NT2/D1 (cell line): ENCODE measurements at regions not wholly inside any gene's neighbourhood (a gene's known extent, or its start where the extent isn't known, plus 50 kb on each side); places are given as distances from the start of the nearest gene placed in this dataset.
"Not testable (repeated sequence)": the region's sequence is repeated elsewhere in the genome, so short reads cannot be mapped to it uniquely, and the experiment has no call there.

Experiments used
- DNase-seq: peaks from one replicate; pipeline ENCODE4 v3.0.0-alpha.2; 2011; ENCODE audit warnings: low read depth, low spot score
- H3K27me3 ChIP-seq: 2 replicates; pipeline ENCODE4 v1.6.0; 2011; ENCODE audit warnings: mild to moderate bottlenecking; ENCODE audit not compliant: insufficient read length, insufficient read depth
- H3K36me3 ChIP-seq: 2 replicates; pipeline ENCODE4 v1.6.1; 2011; ENCODE audit warnings: mild to moderate bottlenecking, low read length, mixed read lengths; ENCODE audit not compliant: insufficient read depth, insufficient read length
- H3K4me1 ChIP-seq: 2 replicates; pipeline ENCODE4 v1.5.1; 2011; ENCODE audit not compliant: insufficient read depth, insufficient read length
- H3K4me3 ChIP-seq: 2 replicates; pipeline ENCODE4 v1.5.1; 2011; ENCODE audit warnings: low read depth; ENCODE audit not compliant: insufficient read length
- H3K9ac ChIP-seq: 2 replicates; pipeline ENCODE4 v1.6.0; 2011; ENCODE audit warnings: low read depth; ENCODE audit not compliant: insufficient read length
- H3K9me3 ChIP-seq: 2 replicates; pipeline ENCODE4 v1.5.1; 2011; ENCODE audit warnings: mild to moderate bottlenecking, low read length; ENCODE audit not compliant: insufficient read depth
- SUZ12 ChIP-seq: IDR thresholded peaks from 2 replicates; pipeline ENCODE4 v1.6.1; 2011; ENCODE audit not compliant: insufficient read length, insufficient read depth; ENCODE audit errors: extremely low read depth
- YY1 ChIP-seq: IDR thresholded peaks from 2 replicates; pipeline ENCODE4 v1.6.1; 2011; ENCODE audit not compliant: insufficient read length, insufficient read depth
- ZNF274 ChIP-seq: IDR thresholded peaks from 2 replicates; pipeline ENCODE4 v1.6.1; 2011; ENCODE audit warnings: mild to moderate bottlenecking, low read depth, low read length

DNA sequence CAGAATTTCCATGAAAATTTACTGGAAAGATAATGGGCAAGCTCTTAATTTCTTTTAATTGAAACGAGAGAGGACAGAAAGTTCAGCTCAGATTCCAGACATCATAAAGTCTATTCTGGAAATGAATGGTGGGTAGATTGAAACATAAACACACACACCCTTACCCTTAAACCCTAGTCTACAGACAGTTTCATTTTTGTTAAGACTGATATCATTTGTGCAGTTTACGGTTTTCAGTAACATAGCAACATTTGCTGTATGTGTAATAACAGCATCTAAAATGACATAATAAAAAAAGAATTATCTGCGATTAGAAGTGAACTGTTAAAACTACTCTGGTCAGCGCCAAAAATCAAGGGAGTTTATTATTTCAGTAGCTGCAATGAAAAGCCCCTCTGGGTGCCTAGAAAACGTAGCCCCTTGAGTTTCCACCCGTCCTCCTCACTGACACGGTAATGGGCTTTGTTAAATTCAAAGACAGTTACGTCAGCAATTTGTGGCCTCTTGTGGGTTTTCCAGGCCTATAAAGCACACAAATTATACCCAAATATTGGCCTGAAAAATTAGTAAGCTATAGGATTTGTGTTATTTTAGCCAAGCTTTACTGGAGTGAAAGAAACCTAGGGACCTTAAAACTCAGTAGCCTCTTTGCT lies 520.6 kb upstream of the SOX9 start:
- Histone ChIP-seq H3K4me1 (no peaks in the 10 kb centered on the region), H3K9me3 (no peaks in the 10 kb centered on the region), H3K27me3 (no peaks in the 10 kb centered on the region), H3K9ac (no peak overlapping the region), H3K36me3 (no peaks in the 10 kb centered on the region), H3K4me3 (no peak overlapping the region)
- no peak for DNase-seq
- TF ChIP-seq YY1 (no peak), ZNF274 (no peak), SUZ12 (no peak)

DNA sequence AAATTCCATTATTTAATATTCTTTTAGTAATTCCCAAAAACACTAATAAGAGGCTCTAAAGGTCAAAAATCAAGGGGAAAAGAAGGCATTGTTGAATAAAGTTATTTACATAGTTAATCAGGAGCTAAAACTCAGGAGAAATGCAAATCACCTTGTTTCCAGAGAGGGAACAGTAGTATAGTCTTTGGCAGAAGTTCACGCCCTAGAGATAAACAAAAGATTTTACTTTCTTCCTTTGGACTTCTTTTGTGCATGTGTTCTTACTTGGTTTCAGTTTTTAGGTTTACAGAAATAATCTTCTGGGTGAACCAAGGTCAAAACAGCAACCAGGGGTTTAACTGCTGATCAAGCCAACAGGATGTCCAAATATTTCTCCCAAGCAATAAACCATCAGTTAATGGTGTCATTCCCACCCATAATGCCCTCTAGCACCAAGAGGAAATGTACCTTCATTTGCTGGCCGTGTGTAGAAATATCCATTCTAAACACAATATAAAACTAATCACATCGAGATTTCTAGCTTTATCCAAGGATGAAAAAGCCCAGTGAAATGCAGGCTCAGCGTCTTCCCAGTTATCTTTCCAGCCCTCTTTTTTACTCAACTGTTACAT lies 518.8 kb upstream of the SOX9 start:
- H3K9me3 ChIP-seq = no peaks in the 10 kb centered on the region

DNA sequence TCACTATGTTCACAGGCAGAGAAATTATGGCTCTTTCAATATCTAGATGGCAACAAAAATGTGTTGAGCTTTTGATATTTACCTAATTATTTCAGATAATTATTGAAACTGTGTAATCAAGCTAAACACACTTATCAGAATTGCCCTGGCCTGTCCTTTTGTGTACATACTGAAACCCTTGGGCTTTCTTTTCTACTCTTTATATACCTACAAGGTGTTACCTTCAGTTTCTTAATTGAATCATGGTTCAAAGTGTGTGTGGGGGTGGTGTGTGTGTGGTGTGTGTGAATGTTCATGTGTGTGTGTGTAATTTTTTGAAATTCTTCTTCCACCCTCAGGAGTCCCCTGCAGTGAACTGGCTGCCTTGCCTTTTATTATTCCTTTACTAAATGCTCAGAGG lies 506.8 kb upstream of the SOX9 start:
- Histone ChIP-seq H3K4me3 (no peak overlapping the region), H3K27me3 (no peaks in the 10 kb centered on the region), H3K36me3 (no peaks in the 10 kb centered on the region), H3K4me1 (no peaks in the 10 kb centered on the region), H3K9ac (no peak overlapping the region), H3K9me3 (0 out of 2 replicates have a peak, but pooled peaks cover 3% of the 10 kb centered on the region)
- TF ChIP-seq SUZ12 (no peak), YY1 (no peak), ZNF274 (no peak)
- DNase-seq = no peak

More for the DNA sequence above, 518.8 kb upstream of the SOX9 start:
- Histone ChIP-seq H3K27me3 (no peaks in the 10 kb centered on the region), H3K9ac (no peak overlapping the region), H3K36me3 (no peaks in the 10 kb centered on the region), H3K4me3 (no peak overlapping the region), H3K4me1 (no peaks in the 10 kb centered on the region)
- no peak for DNase-seq
- TF ChIP-seq YY1 (no peak), ZNF274 (no peak)

DNA sequence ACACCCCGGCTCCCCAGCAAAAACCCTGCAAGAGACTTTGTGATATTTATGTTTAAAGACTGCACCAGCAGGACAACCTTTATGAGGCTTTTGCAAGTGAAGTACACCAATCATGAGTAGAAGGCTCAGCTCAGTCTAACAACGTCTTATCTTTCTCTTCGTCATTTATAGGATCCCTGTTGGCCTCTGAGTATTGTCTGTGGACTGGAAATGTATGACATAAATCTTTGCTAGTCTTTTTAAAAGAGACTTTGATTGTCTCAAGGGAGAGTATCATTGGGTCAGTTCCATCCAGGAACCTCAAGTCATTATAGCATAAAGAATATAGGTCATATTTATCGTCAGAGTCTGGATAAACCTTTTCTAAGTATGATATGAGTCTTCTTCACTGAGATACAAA lies 505.0 kb upstream of the SOX9 start:
- H3K4me1 ChIP-seq = no peaks in the 10 kb centered on the region
- H3K9ac ChIP-seq = no peak overlapping the region
- no peak for DNase-seq
- no peak overlapping the region for H3K4me3 ChIP-seq
- 0 out of 2 replicates have a peak, but pooled peaks cover 3% of the 10 kb centered on the region for H3K9me3 ChIP-seq
- H3K36me3 ChIP-seq = no peaks in the 10 kb centered on the region
- no peak for TF ChIP-seq SUZ12
- TF ChIP-seq YY1 = no peak
- TF ChIP-seq ZNF274 = no peak
- no peaks in the 10 kb centered on the region for H3K27me3 ChIP-seq

DNA sequence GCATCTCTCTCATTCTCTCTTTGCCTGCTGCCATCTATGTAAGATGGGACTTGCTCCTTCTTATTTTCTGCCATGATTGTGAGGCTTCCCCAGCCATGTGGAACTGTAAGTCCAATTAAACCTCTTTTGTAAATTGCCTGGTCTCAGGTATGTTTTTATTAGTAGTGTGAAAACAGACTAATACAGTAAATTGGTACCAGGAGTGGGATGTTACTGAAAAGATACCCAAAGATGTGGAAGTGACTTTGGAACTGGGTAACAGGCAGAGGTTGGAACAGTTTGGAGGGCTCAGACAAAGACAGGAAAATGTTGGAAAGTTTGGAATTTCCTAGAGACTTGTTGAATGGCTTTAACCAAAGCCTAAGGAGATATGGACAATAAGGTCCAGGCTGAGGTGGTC lies 503.1 kb upstream of the SOX9 start:
- H3K36me3 ChIP-seq, H3K4me3 ChIP-seq, H3K4me1 ChIP-seq, H3K27me3 ChIP-seq, H3K9me3 ChIP-seq, DNase-seq, H3K9ac ChIP-seq: not testable (repeated sequence)

DNA sequence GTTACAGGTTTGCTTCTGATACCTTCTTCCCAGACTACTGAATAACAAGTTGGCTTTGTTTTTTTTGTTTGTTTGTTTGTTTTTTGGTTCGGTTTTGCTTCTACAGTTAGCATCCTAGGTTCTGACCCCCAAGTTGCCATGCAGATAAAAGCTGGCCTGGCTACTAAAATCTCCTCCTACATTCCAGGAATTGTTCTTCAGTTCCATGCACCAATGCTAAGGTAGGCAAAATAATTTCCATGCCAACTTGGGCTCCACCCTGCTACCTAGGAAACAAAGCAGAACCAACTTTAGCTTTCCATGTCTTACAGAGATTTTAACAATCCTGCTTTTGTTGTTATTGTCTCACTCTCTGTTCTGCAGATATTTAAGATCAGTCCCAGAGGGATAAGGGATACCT lies 495.5 kb upstream of the SOX9 start:
- TF ChIP-seq YY1 = no peak
- no peak for TF ChIP-seq SUZ12
- no peak for TF ChIP-seq ZNF274
- no peak for DNase-seq
- Histone ChIP-seq H3K27me3 (no peaks in the 10 kb centered on the region), H3K4me3 (no peak overlapping the region), H3K9me3 (no peaks in the 10 kb centered on the region), H3K4me1 (no peaks in the 10 kb centered on the region), H3K36me3 (no peaks in the 10 kb centered on the region), H3K9ac (no peak overlapping the region)

DNA sequence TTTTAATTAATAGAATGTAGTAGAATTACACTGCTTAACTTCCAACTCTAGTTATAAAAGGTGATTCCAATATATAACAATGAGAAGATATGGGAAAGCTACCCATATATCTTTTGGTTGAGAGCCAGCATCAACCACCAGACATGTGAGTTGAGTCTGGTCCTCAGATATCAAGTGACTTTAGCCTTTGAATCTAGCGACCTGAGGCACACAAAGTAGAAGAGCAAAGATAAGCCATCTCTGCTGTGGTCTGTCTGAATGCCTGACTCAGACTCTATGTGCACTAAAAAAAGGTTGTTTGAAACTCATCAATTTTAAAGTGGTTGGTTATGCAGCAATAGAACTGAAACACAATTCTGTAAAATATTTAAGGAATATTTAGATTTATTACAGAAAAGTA lies 492.5 kb upstream of the SOX9 start:
- no peaks in the 10 kb centered on the region for H3K36me3 ChIP-seq
- no peak overlapping the region for H3K9ac ChIP-seq
- no peaks in the 10 kb centered on the region for H3K27me3 ChIP-seq
- DNase-seq = no peak
- no peaks in the 10 kb centered on the region for H3K4me1 ChIP-seq
- H3K9me3 ChIP-seq = no peaks in the 10 kb centered on the region
- TF ChIP-seq SUZ12 (no peak), YY1 (no peak), ZNF274 (no peak)
- no peak overlapping the region for H3K4me3 ChIP-seq
